ENCODE measurements at regions not wholly inside any gene's neighbourhood (a gene's known extent, or its start where the extent isn't known, plus 50 kb on each side); places are given as distances from the start of the nearest gene placed in this dataset.
A peak's percentile ranks its signal among the peaks of the same experiment; 100 is the strongest.

DNA sequence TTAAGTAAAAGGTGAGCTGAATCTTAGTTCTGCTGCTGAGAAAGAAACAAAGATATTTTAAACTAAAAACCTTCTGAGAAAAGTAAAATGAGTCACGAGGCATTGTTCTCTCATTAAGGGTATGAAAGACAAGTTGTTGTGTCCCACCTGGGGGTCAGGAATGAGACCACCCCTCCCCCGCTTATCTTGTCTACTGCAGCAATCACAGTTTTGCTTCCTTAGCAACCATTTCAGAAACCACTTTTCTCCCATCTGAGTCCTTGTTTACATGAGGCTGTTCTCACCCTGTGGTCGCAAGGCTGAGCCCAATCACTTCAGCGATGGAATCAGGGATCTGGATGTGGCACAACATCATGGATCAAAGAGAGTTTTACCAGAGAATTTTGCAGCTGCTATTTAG lies 377.6 kb upstream of the NETO1 start:
- H3K4me3 Mint-ChIP-seq (ENCODE audit: low read depth, unreplicated experiment), result no peak overlapping the region
- no peaks in the 10 kb centered on the region for H3K36me3 Mint-ChIP-seq (ENCODE audit: insufficient read depth, unreplicated experiment)
- peaks cover 6% of the 10 kb centered on the region for H3K9me3 Mint-ChIP-seq (ENCODE audit: low read depth, unreplicated experiment)
- H3K27me3 Mint-ChIP-seq (ENCODE audit: unreplicated experiment), result no peaks in the 10 kb centered on the region
- no peaks in the 10 kb centered on the region for H3K4me1 Mint-ChIP-seq (ENCODE audit: low read depth, unreplicated experiment)
- no peak for DNase-seq
- H3K27ac Mint-ChIP-seq (ENCODE audit: unreplicated experiment), result no peak overlapping the region
- TF ChIP-seq, protein P1, sequence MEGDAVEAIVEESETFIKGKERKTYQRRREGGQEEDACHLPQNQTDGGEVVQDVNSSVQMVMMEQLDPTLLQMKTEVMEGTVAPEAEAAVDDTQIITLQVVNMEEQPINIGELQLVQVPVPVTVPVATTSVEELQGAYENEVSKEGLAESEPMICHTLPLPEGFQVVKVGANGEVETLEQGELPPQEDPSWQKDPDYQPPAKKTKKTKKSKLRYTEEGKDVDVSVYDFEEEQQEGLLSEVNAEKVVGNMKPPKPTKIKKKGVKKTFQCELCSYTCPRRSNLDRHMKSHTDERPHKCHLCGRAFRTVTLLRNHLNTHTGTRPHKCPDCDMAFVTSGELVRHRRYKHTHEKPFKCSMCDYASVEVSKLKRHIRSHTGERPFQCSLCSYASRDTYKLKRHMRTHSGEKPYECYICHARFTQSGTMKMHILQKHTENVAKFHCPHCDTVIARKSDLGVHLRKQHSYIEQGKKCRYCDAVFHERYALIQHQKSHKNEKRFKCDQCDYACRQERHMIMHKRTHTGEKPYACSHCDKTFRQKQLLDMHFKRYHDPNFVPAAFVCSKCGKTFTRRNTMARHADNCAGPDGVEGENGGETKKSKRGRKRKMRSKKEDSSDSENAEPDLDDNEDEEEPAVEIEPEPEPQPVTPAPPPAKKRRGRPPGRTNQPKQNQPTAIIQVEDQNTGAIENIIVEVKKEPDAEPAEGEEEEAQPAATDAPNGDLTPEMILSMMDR (IDR thresholded peaks at IDR 0.05; ENCODE audit: unreplicated experiment), result no peak
- intact Hi-C loops (cut with micrococcal nuclease; ENCODE audit: unreplicated experiment), result no loop called here
- BruUV-seq (replicated peaks), result no TSS peak
- CTCF ChIA-PET, result no interaction called here

DNA sequence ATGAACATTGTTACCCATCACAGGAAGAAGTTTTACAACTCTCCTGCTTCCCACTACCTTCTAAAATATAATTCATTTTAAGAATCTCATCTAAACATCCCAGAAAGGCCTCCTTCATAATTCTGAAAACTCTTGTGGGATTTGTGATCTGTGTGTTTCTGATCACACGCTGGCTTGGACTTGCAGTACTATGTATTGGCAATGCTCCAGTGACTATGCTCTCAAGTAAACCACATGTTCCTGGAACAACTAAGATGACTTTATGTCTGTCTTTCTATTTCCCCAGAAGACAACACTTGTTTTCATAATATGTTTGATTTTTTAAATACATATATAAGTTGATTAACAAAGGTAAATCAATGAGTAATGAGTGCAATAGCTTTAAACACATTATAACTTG lies 376.6 kb upstream of the NETO1 start:
- BruUV-seq (replicated peaks), result no TSS peak
- intact Hi-C loops (cut with micrococcal nuclease; ENCODE audit: unreplicated experiment), result no loop called here
- H3K4me1 Mint-ChIP-seq (ENCODE audit: low read depth, unreplicated experiment), result no peaks in the 10 kb centered on the region
- TF ChIP-seq, protein P1 (IDR thresholded peaks at IDR 0.05; ENCODE audit: unreplicated experiment), result no peak
- H3K9me3 Mint-ChIP-seq (ENCODE audit: low read depth, unreplicated experiment), result peaks cover 6% of the 10 kb centered on the region
- no peak for DNase-seq
- no peak overlapping the region for H3K4me3 Mint-ChIP-seq (ENCODE audit: low read depth, unreplicated experiment)
- H3K27ac Mint-ChIP-seq (ENCODE audit: unreplicated experiment), result no peak overlapping the region
- CTCF ChIA-PET, result no interaction called here
- H3K27me3 Mint-ChIP-seq (ENCODE audit: unreplicated experiment), result no peaks in the 10 kb centered on the region
- no peaks in the 10 kb centered on the region for H3K36me3 Mint-ChIP-seq (ENCODE audit: insufficient read depth, unreplicated experiment)

DNA sequence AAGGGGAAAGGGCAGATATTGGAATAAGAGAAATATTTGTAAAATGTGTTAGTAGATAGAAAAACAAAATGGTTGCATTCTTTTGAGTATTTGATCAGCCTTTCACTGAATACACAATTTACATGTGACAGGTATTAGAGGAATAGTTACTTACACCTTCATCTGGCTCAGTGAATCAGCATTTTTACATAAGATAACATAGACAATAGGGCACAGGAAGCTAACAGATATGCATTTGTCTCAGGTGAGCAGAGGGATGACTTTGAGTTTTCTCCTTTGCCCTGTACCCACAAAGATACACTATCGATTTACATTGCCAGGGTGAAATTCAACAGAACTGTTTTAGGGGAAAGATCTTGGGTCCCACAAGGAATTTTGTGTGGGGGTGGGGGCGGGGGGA lies 373.1 kb upstream of the NETO1 start:
- Mint-ChIP-seq H3K36me3 (ENCODE audit: insufficient read depth, unreplicated experiment) (no peaks in the 10 kb centered on the region), H3K27ac (ENCODE audit: unreplicated experiment) (no peak overlapping the region), H3K4me3 (ENCODE audit: low read depth, unreplicated experiment) (no peak overlapping the region), H3K4me1 (ENCODE audit: low read depth, unreplicated experiment) (peaks cover 7% of the 10 kb centered on the region), H3K9me3 (ENCODE audit: low read depth, unreplicated experiment) (peaks cover 8% of the 10 kb centered on the region), H3K27me3 (ENCODE audit: unreplicated experiment) (no peaks in the 10 kb centered on the region)
- DNase-seq, result no peak
- BruUV-seq (replicated peaks), result no TSS peak
- TF ChIP-seq, protein P1 (IDR thresholded peaks at IDR 0.05; ENCODE audit: unreplicated experiment), result no peak
- CTCF ChIA-PET, result no interaction called here
- intact Hi-C loops (cut with micrococcal nuclease; ENCODE audit: unreplicated experiment), result no loop called here

DNA sequence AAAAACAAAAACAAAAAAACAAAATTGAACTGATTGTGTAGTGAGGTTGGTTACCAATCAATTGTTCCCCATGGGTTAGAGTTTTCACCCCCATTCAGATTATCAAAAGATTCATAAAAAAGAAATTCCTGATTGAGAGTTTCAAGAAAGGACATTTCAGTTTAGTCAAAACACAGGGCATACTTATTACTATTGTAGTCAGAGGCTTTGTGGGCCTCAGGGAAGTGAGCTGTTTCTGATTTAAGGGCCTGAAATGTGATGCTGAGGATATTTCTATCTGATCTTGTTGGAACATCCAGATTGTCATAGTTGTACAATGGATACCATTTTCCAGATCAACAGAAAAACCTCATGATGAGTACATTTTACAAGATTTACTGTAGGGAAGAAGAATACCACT lies 368.1 kb upstream of the NETO1 start:
- intact Hi-C loops (cut with micrococcal nuclease; ENCODE audit: unreplicated experiment), result no loop called here
- peak overlapping the region; percentile 92 for H3K27ac Mint-ChIP-seq (ENCODE audit: unreplicated experiment)
- TF ChIP-seq, protein P1 (IDR thresholded peaks at IDR 0.05; ENCODE audit: unreplicated experiment), result no peak
- H3K27me3 Mint-ChIP-seq (ENCODE audit: unreplicated experiment), result no peaks in the 10 kb centered on the region
- no peaks in the 10 kb centered on the region for H3K36me3 Mint-ChIP-seq (ENCODE audit: insufficient read depth, unreplicated experiment)
- CTCF ChIA-PET, result interaction anchor here (0.6 kb wide), 1 partner anchor 819 kb away, joined by 3 read pairs; no protein-coding TSS in a partner anchor
- no peak overlapping the region for H3K4me3 Mint-ChIP-seq (ENCODE audit: low read depth, unreplicated experiment)
- peaks cover 15% of the 10 kb centered on the region for H3K4me1 Mint-ChIP-seq (ENCODE audit: low read depth, unreplicated experiment)
- DNase-seq, result no peak
- peaks cover 2% of the 10 kb centered on the region for H3K9me3 Mint-ChIP-seq (ENCODE audit: low read depth, unreplicated experiment)
- no TSS peak for BruUV-seq (replicated peaks)

All from Calu3 (cell line).